H9 (cell line): ENCODE measurements at regions not wholly inside any gene's neighbourhood (a gene's known extent, or its start where the extent isn't known, plus 50 kb on each side); places are given as distances from the start of the nearest gene placed in this dataset.

Experiments
- DNase-seq: peaks from one replicate; pipeline ENCODE4 v3.0.0-alpha.2; 2017
- H2AFZ ChIP-seq: one replicate; pipeline ENCODE4 v1.6.1; 2013; ENCODE audit warnings: mild to moderate bottlenecking, low read length, control low read depth, moderate library complexity
- H2AK5ac ChIP-seq: 2 replicates; pipeline ENCODE4 v1.6.1; 2013; ENCODE audit warnings: low read length, control low read depth, mixed read lengths; ENCODE audit not compliant: insufficient read length
- H2BK120ac ChIP-seq: one replicate; pipeline ENCODE4 v1.6.1; 2013; ENCODE audit warnings: low read depth, mild to moderate bottlenecking, low read length, control low read depth, inconsistent platforms; ENCODE audit not compliant: poor library complexity, severe bottlenecking
- H2BK12ac ChIP-seq: 2 replicates; pipeline ENCODE4 v1.6.1; 2013; ENCODE audit warnings: low read length, control low read depth, mixed read lengths, low read depth; ENCODE audit not compliant: insufficient read length
- H2BK15ac ChIP-seq: 2 replicates; pipeline ENCODE4 v1.6.1; 2013; ENCODE audit warnings: low read depth, low read length, control low read depth
- H2BK20ac ChIP-seq: one replicate; pipeline ENCODE4 v1.6.1; 2013; ENCODE audit warnings: low read depth, mild to moderate bottlenecking, low read length, control low read depth, inconsistent platforms; ENCODE audit not compliant: poor library complexity, severe bottlenecking
- H2BK5ac ChIP-seq: 2 replicates; pipeline ENCODE4 v1.6.1; 2013; ENCODE audit warnings: low read length, control low read depth, mixed read lengths; ENCODE audit not compliant: insufficient read length
- H3K14ac ChIP-seq: 2 replicates; pipeline ENCODE4 v1.6.1; 2013; ENCODE audit warnings: low read length, control low read depth; ENCODE audit not compliant: insufficient read depth
- H3K18ac ChIP-seq: 2 replicates; pipeline ENCODE4 v1.6.1; 2013; ENCODE audit warnings: low read depth, mild to moderate bottlenecking, mixed read lengths, low read length, control low read depth; ENCODE audit not compliant: insufficient read length
- H3K23ac ChIP-seq: 2 replicates; pipeline ENCODE4 v1.6.1; 2013; ENCODE audit warnings: low read length, control low read depth, mixed read lengths, low read depth; ENCODE audit not compliant: insufficient read length
- H3K23me2 ChIP-seq: 2 replicates; pipeline ENCODE4 v1.6.1; 2013; ENCODE audit warnings: low read depth, mild to moderate bottlenecking, mixed read lengths, low read length, control low read depth; ENCODE audit not compliant: insufficient read length, poor library complexity, severe bottlenecking
- H3K27ac ChIP-seq: 2 replicates; pipeline ENCODE4 v1.5.1; 2013; ENCODE audit warnings: low read length, control low read depth, mixed read lengths, low read depth; ENCODE audit not compliant: insufficient read length
- H3K27me3 ChIP-seq: 2 replicates; pipeline ENCODE4 v1.6.1; 2013; ENCODE audit warnings: low read length, control low read depth, inconsistent platforms; ENCODE audit not compliant: insufficient read depth
- H3K4ac ChIP-seq: 2 replicates; pipeline ENCODE4 v1.6.1; 2013; ENCODE audit warnings: low read depth, mild to moderate bottlenecking, control low read depth, inconsistent platforms, low read length, moderate library complexity
- H3K4me1 ChIP-seq: 2 replicates; pipeline ENCODE4 v1.6.1; 2013; ENCODE audit warnings: low read length, control low read depth, inconsistent platforms; ENCODE audit not compliant: insufficient read depth
- H3K4me2 ChIP-seq: 2 replicates; pipeline ENCODE4 v1.6.1; 2013; ENCODE audit warnings: low read length, control low read depth, mixed read lengths; ENCODE audit not compliant: insufficient read length, insufficient read depth
- H3K56ac ChIP-seq: 2 replicates; pipeline ENCODE4 v1.6.1; 2013; ENCODE audit warnings: low read depth, mild to moderate bottlenecking, mixed read lengths, low read length, control low read depth; ENCODE audit not compliant: insufficient read length
- H3K79me1 ChIP-seq: 2 replicates; pipeline ENCODE4 v1.6.1; 2013; ENCODE audit warnings: low read depth, mild to moderate bottlenecking, moderate library complexity, low read length, control low read depth, inconsistent platforms; ENCODE audit not compliant: insufficient read depth, poor library complexity, severe bottlenecking
- H3K79me2 ChIP-seq: 2 replicates; pipeline ENCODE4 v1.6.1; 2013; ENCODE audit warnings: low read length, control low read depth, inconsistent platforms; ENCODE audit not compliant: insufficient read depth
- H3K9ac ChIP-seq: 2 replicates; pipeline ENCODE4 v1.6.1; 2013; ENCODE audit warnings: low read length, control low read depth, mixed read lengths; ENCODE audit not compliant: insufficient read length; ENCODE audit errors: extremely low read depth
- H3K9me3 ChIP-seq: one replicate; pipeline ENCODE4 v1.6.1; 2013; ENCODE audit warnings: low read depth, low read length, inconsistent platforms; ENCODE audit not compliant: control insufficient read depth
- H3T11ph ChIP-seq: one replicate; pipeline ENCODE4 v1.6.1; 2013; ENCODE audit warnings: mild to moderate bottlenecking, low read length, control low read depth, inconsistent platforms
- H4K20me1 ChIP-seq: one replicate; pipeline ENCODE4 v1.6.1; 2013; ENCODE audit not compliant: control insufficient read depth, insufficient read length, insufficient read depth
- H4K5ac ChIP-seq: 2 replicates; pipeline ENCODE4 v1.6.1; 2013; ENCODE audit warnings: low read depth, mild to moderate bottlenecking, mixed read lengths, low read length, control low read depth; ENCODE audit not compliant: insufficient read length
- H4K8ac ChIP-seq: replicated peaks from 2 replicates; pipeline ENCODE4 v1.6.1; 2013; ENCODE audit warnings: low read length, control low read depth, mixed read lengths, low read depth; ENCODE audit not compliant: insufficient read length
- H4K91ac ChIP-seq: 2 replicates; pipeline ENCODE4 v1.6.1; 2013; ENCODE audit warnings: low read depth, mild to moderate bottlenecking, moderate library complexity, mixed read lengths, low read length, control low read depth; ENCODE audit not compliant: insufficient read length
- H3K27ac Mint-ChIP-seq, 3 experiments: 2 replicates in 2 of 3; 3 replicates in 1 of 3; pipeline ENCODE4 v1.8.0; 2020 to 2021; ENCODE audit warnings: mixed read lengths in 3 of 3, mild to moderate bottlenecking in 1 of 3, moderate library complexity in 1 of 3
- H3K27me3 Mint-ChIP-seq: 2 replicates; pipeline ENCODE4 v1.8.0; 2021; ENCODE audit warnings: low read depth, mild to moderate bottlenecking, moderate library complexity, mixed read lengths
- H3K36me3 Mint-ChIP-seq, 3 experiments: 2 replicates in 2 of 3; 3 replicates in 1 of 3; pipeline ENCODE4 v1.8.0; 2020 to 2021; ENCODE audit warnings: low read depth in 3 of 3, mixed read lengths in 3 of 3; ENCODE audit not compliant: insufficient read depth in 1 of 3
- H3K4me1 Mint-ChIP-seq, 2 experiments: 2 replicates each; pipeline ENCODE4 v1.8.0; 2020; ENCODE audit warnings: mixed read lengths in 2 of 2
- H3K4me3 Mint-ChIP-seq, 2 experiments: 2 replicates in 1 of 2; 3 replicates in 1 of 2; pipeline ENCODE4 v1.8.0; 2020 to 2021; ENCODE audit warnings: mild to moderate bottlenecking in 2 of 2, mixed read lengths in 2 of 2, moderate library complexity in 1 of 2
- H3K9me3 Mint-ChIP-seq, 2 experiments: 2 replicates in 1 of 2; 3 replicates in 1 of 2; pipeline ENCODE4 v1.8.0; 2020; ENCODE audit warnings: mild to moderate bottlenecking in 2 of 2, mixed read lengths in 2 of 2, moderate library complexity in 1 of 2
- WGBS: extraction: QIAGEN DNeasy Blood & Tissue Kit; methylation state at CpG from one replicate; pipeline ENCODE4 v1.1.7; 2013; ENCODE audit warnings: missing lambda C conversion rate, low lambda C conversion rate, mixed read lengths; ENCODE audit not compliant: insufficient read length; ENCODE audit errors: extremely low coverage; 5-methylcytosine and 5-hydroxymethylcytosine counted together
- TF ChIP-seq, protein P1 (sequence below): fragments of 200-600 bp; sonication (generic); conservative IDR thresholded peaks from 3 replicates; pipeline ENCODE4 v1.8.0; 2021; ENCODE audit warnings: antibody characterized with exemption, mild to moderate bottlenecking

DNA sequence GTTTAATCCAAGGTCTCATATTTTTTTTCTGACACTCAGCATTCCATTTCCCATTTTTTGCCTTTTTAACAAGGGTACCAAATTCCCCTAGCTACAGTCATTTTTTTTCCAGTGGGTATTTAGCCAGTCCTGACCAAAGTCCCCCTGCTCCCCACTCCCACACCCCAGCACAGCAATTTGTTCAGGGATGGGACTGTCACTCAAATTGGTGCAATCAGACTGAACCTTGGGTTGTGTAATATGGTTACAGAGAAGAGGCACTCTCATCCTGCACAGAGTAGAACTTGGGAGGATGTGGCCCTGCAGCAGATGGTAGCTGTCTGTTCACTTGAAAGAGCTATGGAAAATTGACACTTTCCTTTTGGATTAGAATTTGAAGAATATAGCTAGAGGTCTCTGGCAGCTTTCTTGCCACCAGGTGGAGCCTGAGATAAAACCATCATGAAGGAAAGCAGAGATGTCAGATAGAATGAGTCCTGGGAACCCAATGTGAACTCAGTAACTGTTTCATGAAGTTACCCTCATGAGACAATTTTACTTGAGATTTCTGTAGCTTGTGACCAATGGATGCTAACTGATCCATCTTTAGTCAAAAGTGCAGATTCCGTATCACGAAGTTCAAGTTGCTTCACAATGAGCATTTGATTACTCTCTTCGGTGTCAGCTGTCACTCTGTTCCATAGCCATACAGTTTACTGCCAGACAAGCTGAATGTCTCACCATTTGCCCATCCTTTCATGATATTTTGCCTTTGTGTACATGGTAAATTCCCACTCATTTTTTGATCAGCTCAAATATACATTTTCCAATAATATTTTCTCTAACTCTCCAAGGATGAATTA, 394.0 kb upstream of the SYT1 start:
- Histone ChIP-seq H3K4ac (no peak overlapping the region), H2BK20ac (no peak overlapping the region), H3K27me3 (no peaks in the 10 kb centered on the region), H3K56ac (no peak overlapping the region), H3K23ac (no peak overlapping the region), H3K79me2 (no peaks in the 10 kb centered on the region), H3K4me2 (no peak overlapping the region), H3K14ac (no peak overlapping the region), H3T11ph (no peak overlapping the region), H3K9ac (no peak overlapping the region), H3K27ac (no peak overlapping the region), H4K5ac (no peak overlapping the region), H3K23me2 (no peaks in the 10 kb centered on the region), H4K91ac (no peak overlapping the region), H2BK5ac (no peak overlapping the region), H3K9me3 (no peaks in the 10 kb centered on the region), H2AFZ (no peak overlapping the region), H4K8ac (no peak overlapping the region), H2BK12ac (no peak overlapping the region), H3K79me1 (no peaks in the 10 kb centered on the region), H2BK120ac (no peak overlapping the region), H2BK15ac (no peak overlapping the region), H2AK5ac (no peak overlapping the region), H3K18ac (no peak overlapping the region), H4K20me1 (no peaks in the 10 kb centered on the region), H3K4me1 (no peaks in the 10 kb centered on the region)
- TF ChIP-seq, protein P1, sequence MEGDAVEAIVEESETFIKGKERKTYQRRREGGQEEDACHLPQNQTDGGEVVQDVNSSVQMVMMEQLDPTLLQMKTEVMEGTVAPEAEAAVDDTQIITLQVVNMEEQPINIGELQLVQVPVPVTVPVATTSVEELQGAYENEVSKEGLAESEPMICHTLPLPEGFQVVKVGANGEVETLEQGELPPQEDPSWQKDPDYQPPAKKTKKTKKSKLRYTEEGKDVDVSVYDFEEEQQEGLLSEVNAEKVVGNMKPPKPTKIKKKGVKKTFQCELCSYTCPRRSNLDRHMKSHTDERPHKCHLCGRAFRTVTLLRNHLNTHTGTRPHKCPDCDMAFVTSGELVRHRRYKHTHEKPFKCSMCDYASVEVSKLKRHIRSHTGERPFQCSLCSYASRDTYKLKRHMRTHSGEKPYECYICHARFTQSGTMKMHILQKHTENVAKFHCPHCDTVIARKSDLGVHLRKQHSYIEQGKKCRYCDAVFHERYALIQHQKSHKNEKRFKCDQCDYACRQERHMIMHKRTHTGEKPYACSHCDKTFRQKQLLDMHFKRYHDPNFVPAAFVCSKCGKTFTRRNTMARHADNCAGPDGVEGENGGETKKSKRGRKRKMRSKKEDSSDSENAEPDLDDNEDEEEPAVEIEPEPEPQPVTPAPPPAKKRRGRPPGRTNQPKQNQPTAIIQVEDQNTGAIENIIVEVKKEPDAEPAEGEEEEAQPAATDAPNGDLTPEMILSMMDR = peak; percentile 75
- WGBS = no CpG with 5 or more reads among the region's 3 CpGs
- Mint-ChIP-seq H3K27ac (no peak overlapping the region), H3K9me3 (no peaks in the 10 kb centered on the region), H3K36me3 (no peaks in the 10 kb centered on the region), H3K4me1 (peaks cover 2 to 3% of the 10 kb centered on the region in 2 experiments), H3K27me3 (no peaks in the 10 kb centered on the region), H3K4me3 (no peak overlapping the region)
- peak; percentile 49 for DNase-seq
